ENCODE measurements at regions not wholly inside any gene's neighbourhood (a gene's known extent, or its start where the extent isn't known, plus 50 kb on each side); places are given as distances from the start of the nearest gene placed in this dataset.

GRCh38 chrX:37912304-37912703 is 64.9 kb upstream of the DYNLT3 start:
- H3K27ac Mint-ChIP-seq, result peak overlapping the region in 1 of 2 donors; percentile 38
- no peak overlapping the region for H3K4me3 Mint-ChIP-seq
- DNase-seq (peak in 1 of 2 donors; percentile 1), ATAC-seq (peak; percentile 67 to 88 (median 86))
- no peaks in the 10 kb centered on the region for H3K36me3 ChIP-seq (ENCODE audit: control insufficient read depth, insufficient read depth, low read length)
- H3K36me3 Mint-ChIP-seq, result no peaks in the 10 kb centered on the region
- intact Hi-C loops (cut with micrococcal nuclease), result no loop called here
- no peaks in the 10 kb centered on the region for H3K4me1 Mint-ChIP-seq
- 71% methylated on average over 1 of the region's 3 CpGs for WGBS (ENCODE audit: insufficient coverage)
- TF ChIP-seq CTCF (IDR thresholded peaks at IDR 0.05), result no peak
- no peaks in the 10 kb centered on the region for H3K9me3 ChIP-seq (ENCODE audit: control insufficient read depth, insufficient read depth, low read length)
- no peaks in the 10 kb centered on the region for H3K4me1 ChIP-seq (ENCODE audit: control insufficient read depth, insufficient read depth, low read length)
- H3K27me3 Mint-ChIP-seq (ENCODE audit: low read depth in 2 of 2), result peaks cover 4 to 18% of the 10 kb centered on the region in 2 donors
- no peaks in the 10 kb centered on the region for H3K9me3 Mint-ChIP-seq
- no peak overlapping the region for H3K4me3 ChIP-seq (ENCODE audit: low read length)
- H3K27ac ChIP-seq (ENCODE audit: low read length), result no peak overlapping the region
- no peaks in the 10 kb centered on the region for H3K27me3 ChIP-seq (ENCODE audit: control insufficient read depth, insufficient read depth, low read length)

GRCh38 chrX:37912777-37913176 is 65.4 kb upstream of the DYNLT3 start:
- H3K27me3 Mint-ChIP-seq (ENCODE audit: low read depth in 2 of 2), result peaks cover 3 to 18% of the 10 kb centered on the region in 2 donors
- ATAC-seq (no peak), DNase-seq (no peak)
- no peaks in the 10 kb centered on the region for H3K36me3 Mint-ChIP-seq
- Histone ChIP-seq H3K36me3 (ENCODE audit: control insufficient read depth, insufficient read depth, low read length) (no peaks in the 10 kb centered on the region), H3K4me3 (ENCODE audit: low read length) (no peak overlapping the region), H3K27ac (ENCODE audit: low read length) (no peak overlapping the region), H3K4me1 (ENCODE audit: control insufficient read depth, insufficient read depth, low read length) (no peaks in the 10 kb centered on the region), H3K9me3 (ENCODE audit: control insufficient read depth, insufficient read depth, low read length) (no peaks in the 10 kb centered on the region), H3K27me3 (ENCODE audit: control insufficient read depth, insufficient read depth, low read length) (no peaks in the 10 kb centered on the region)
- no peaks in the 10 kb centered on the region for H3K4me1 Mint-ChIP-seq
- H3K27ac Mint-ChIP-seq, result no peak overlapping the region
- intact Hi-C loops (cut with micrococcal nuclease), result no loop called here
- H3K4me3 Mint-ChIP-seq, result no peak overlapping the region
- H3K9me3 Mint-ChIP-seq, result no peaks in the 10 kb centered on the region
- no peak for TF ChIP-seq CTCF (IDR thresholded peaks at IDR 0.05)

GRCh38 chrX:37918168-37918567 is 70.8 kb upstream of the DYNLT3 start:
- Histone ChIP-seq H3K9me3 (ENCODE audit: control insufficient read depth, insufficient read depth, low read length) (no peaks in the 10 kb centered on the region), H3K27ac (ENCODE audit: low read length) (no peak overlapping the region), H3K4me1 (ENCODE audit: control insufficient read depth, insufficient read depth, low read length) (no peaks in the 10 kb centered on the region), H3K36me3 (ENCODE audit: control insufficient read depth, insufficient read depth, low read length) (no peaks in the 10 kb centered on the region), H3K27me3 (ENCODE audit: control insufficient read depth, insufficient read depth, low read length) (no peaks in the 10 kb centered on the region), H3K4me3 (ENCODE audit: low read length) (no peak overlapping the region)
- H3K9me3 Mint-ChIP-seq, result no peaks in the 10 kb centered on the region
- no peak overlapping the region for H3K4me3 Mint-ChIP-seq
- H3K27me3 Mint-ChIP-seq (ENCODE audit: low read depth in 2 of 2), result peaks cover 3 to 39% of the 10 kb centered on the region in 2 donors
- no peak for TF ChIP-seq CTCF (IDR thresholded peaks at IDR 0.05)
- no peak overlapping the region for H3K27ac Mint-ChIP-seq
- ATAC-seq, result no peak
- DNase-seq, result no peak
- H3K36me3 Mint-ChIP-seq, result no peaks in the 10 kb centered on the region
- intact Hi-C loops (cut with micrococcal nuclease), result no loop called here
- H3K4me1 Mint-ChIP-seq, result no peaks in the 10 kb centered on the region

GRCh38 chrX:37918703-37919102 is 71.3 kb upstream of the DYNLT3 start:
- H3K27ac ChIP-seq (ENCODE audit: low read length), result no peak overlapping the region
- no peaks in the 10 kb centered on the region for H3K36me3 ChIP-seq (ENCODE audit: control insufficient read depth, insufficient read depth, low read length)
- no peaks in the 10 kb centered on the region for H3K27me3 ChIP-seq (ENCODE audit: control insufficient read depth, insufficient read depth, low read length)
- Mint-ChIP-seq H3K9me3 (no peaks in the 10 kb centered on the region), H3K4me1 (no peaks in the 10 kb centered on the region), H3K36me3 (no peaks in the 10 kb centered on the region), H3K27me3 (ENCODE audit: low read depth in 2 of 2) (peaks cover 3 to 41% of the 10 kb centered on the region in 2 donors), H3K4me3 (no peak overlapping the region), H3K27ac (no peak overlapping the region)
- TF ChIP-seq CTCF (IDR thresholded peaks at IDR 0.05), result no peak
- intact Hi-C loops (cut with micrococcal nuclease), result no loop called here
- ATAC-seq, result no peak
- H3K4me1 ChIP-seq (ENCODE audit: control insufficient read depth, insufficient read depth, low read length), result no peaks in the 10 kb centered on the region
- WGBS (ENCODE audit: insufficient coverage), result 100% methylated on average over 1 of the region's 2 CpGs
- H3K9me3 ChIP-seq (ENCODE audit: control insufficient read depth, insufficient read depth, low read length), result no peaks in the 10 kb centered on the region
- H3K4me3 ChIP-seq (ENCODE audit: low read length), result no peak overlapping the region
- DNase-seq, result no peak

Data from natural killer cell (primary cell).